GM23338 (cell line): ENCODE measurements at regions not wholly inside any gene's neighbourhood (a gene's known extent, or its start where the extent isn't known, plus 50 kb on each side); places are given as distances from the start of the nearest gene placed in this dataset.

Experiments
- ATAC-seq: fragments of 200-7000 bp; cut with Tn5 transposase; 3 replicates; pipeline ENCODE4 v1.9.1; 2020
- DNase-seq: peaks from one replicate; pipeline ENCODE4 v3.0.0-alpha.2; 2015; ENCODE audit warnings: low spot score
- H2AFZ ChIP-seq: fragments of 200-600 bp; sonication (generic); 2 replicates; pipeline ENCODE4 v1.8.0; 2016; ENCODE audit warnings: antibody characterized with exemption, mild to moderate bottlenecking, moderate library complexity
- H3F3A ChIP-seq: fragments of 200-600 bp; sonication (generic); replicated peaks from 2 replicates; pipeline ENCODE4 v1.8.0; 2017; ENCODE audit warnings: antibody characterized with exemption, mixed run types, low read depth
- H3K27ac ChIP-seq: fragments of 200-600 bp; sonication (generic); 2 replicates; pipeline ENCODE4 v1.6.1; 2016; ENCODE audit warnings: low read depth
- H3K27me3 ChIP-seq: fragments of 200-600 bp; sonication (generic); 2 replicates; pipeline ENCODE4 v1.8.0; 2016; ENCODE audit warnings: mild to moderate bottlenecking, mixed run types, moderate library complexity; ENCODE audit not compliant: insufficient read depth
- H3K36me3 ChIP-seq: fragments of 200-600 bp; sonication (generic); 2 replicates; pipeline ENCODE4 v1.8.0; 2016; ENCODE audit warnings: mild to moderate bottlenecking; ENCODE audit not compliant: insufficient read depth
- H3K4me1 ChIP-seq: fragments of 200-600 bp; sonication (generic); 2 replicates; pipeline ENCODE4 v1.8.0; 2016; ENCODE audit warnings: mild to moderate bottlenecking, moderate library complexity; ENCODE audit not compliant: insufficient read depth
- H3K4me2 ChIP-seq: fragments of 200-600 bp; sonication (generic); 2 replicates; pipeline ENCODE4 v1.7.1; 2017; ENCODE audit warnings: mixed run types
- H3K4me3 ChIP-seq: fragments of 200-600 bp; sonication (generic); 2 replicates; pipeline ENCODE4 v1.6.1; 2016; ENCODE audit warnings: mixed run types
- H3K79me2 ChIP-seq: fragments of 200-600 bp; sonication (generic); replicated peaks from 2 replicates; pipeline ENCODE4 v1.8.0; 2017; ENCODE audit warnings: mild to moderate bottlenecking; ENCODE audit not compliant: insufficient read depth
- H3K9me2 ChIP-seq: fragments of 200-600 bp; sonication (generic); 2 replicates; pipeline ENCODE4 v1.8.0; 2017; ENCODE audit not compliant: insufficient read depth
- H4K20me1 ChIP-seq: fragments of 200-600 bp; sonication (generic); replicated peaks from 2 replicates; pipeline ENCODE4 v1.8.0; 2017; ENCODE audit warnings: mild to moderate bottlenecking; ENCODE audit not compliant: insufficient read depth
- H3K27ac Mint-ChIP-seq: 2 replicates; pipeline ENCODE4 v1.8.0; 2020; ENCODE audit warnings: inconsistent platforms, mild to moderate bottlenecking, moderate library complexity, mixed read lengths
- H3K27me3 Mint-ChIP-seq: 3 replicates; pipeline ENCODE4 v1.8.0; 2022; ENCODE audit warnings: low read depth, mild to moderate bottlenecking, moderate library complexity, mixed read lengths, inconsistent platforms; ENCODE audit not compliant: insufficient read depth, poor library complexity
- H3K36me3 Mint-ChIP-seq: 3 replicates; pipeline ENCODE4 v1.8.0; 2021; ENCODE audit warnings: low read depth, mild to moderate bottlenecking, inconsistent platforms, moderate library complexity, mixed read lengths
- H3K4me1 Mint-ChIP-seq: 3 replicates; pipeline ENCODE4 v1.8.0; 2020; ENCODE audit warnings: mild to moderate bottlenecking, inconsistent platforms, mixed read lengths
- H3K4me3 Mint-ChIP-seq: 3 replicates; pipeline ENCODE4 v1.8.0; 2021; ENCODE audit warnings: moderate library complexity, mild to moderate bottlenecking, inconsistent platforms, mixed read lengths
- H3K9me3 Mint-ChIP-seq: 3 replicates; pipeline ENCODE4 v1.8.0; 2020; ENCODE audit warnings: moderate library complexity, mild to moderate bottlenecking, inconsistent platforms, mixed read lengths
- CREB1 ChIP-seq: fragments of 250-450 bp; sonication (Bioruptor Pico); IDR thresholded peaks from 2 replicates; pipeline ENCODE4 v1.5.0; 2020; ENCODE audit warnings: low read depth, mild to moderate bottlenecking, moderate library complexity
- EZH2 ChIP-seq: fragments of 200-600 bp; sonication (generic); IDR thresholded peaks from one replicate; pipeline ENCODE4 v1.8.0; 2017; ENCODE audit warnings: antibody characterized with exemption, mild to moderate bottlenecking, low read depth; ENCODE audit not compliant: unreplicated experiment
- EZH2phosphoT487 ChIP-seq: fragments of 200-600 bp; sonication (generic); IDR thresholded peaks from one replicate; pipeline ENCODE4 v1.8.1; 2018; ENCODE audit warnings: antibody characterized with exemption; ENCODE audit not compliant: unreplicated experiment
- JUNB ChIP-seq: IDR thresholded peaks from one replicate; pipeline ENCODE4 v1.6.1; 2016; ENCODE audit warnings: antibody characterized with exemption; ENCODE audit not compliant: unreplicated experiment
- NANOG ChIP-seq: IDR thresholded peaks from 2 replicates; pipeline ENCODE4 v1.6.1; 2016; ENCODE audit warnings: antibody characterized with exemption, borderline replicate concordance
- POLR2AphosphoS5 ChIP-seq: IDR thresholded peaks from 2 replicates; pipeline ENCODE4 v1.6.1; 2016; ENCODE audit warnings: antibody characterized with exemption, low read depth
- STAT1 ChIP-seq: IDR thresholded peaks from one replicate; pipeline ENCODE4 v1.6.1; 2016; ENCODE audit warnings: antibody characterized with exemption; ENCODE audit not compliant: unreplicated experiment
- ZNF114 ChIP-seq: fragments of 250-450 bp; sonication (Bioruptor Pico); IDR thresholded peaks from 2 replicates; pipeline ENCODE4 v1.5.0; 2020; ENCODE audit warnings: mild to moderate bottlenecking, moderate library complexity
- ZNF331 ChIP-seq: fragments of 250-450 bp; sonication (Bioruptor Pico); IDR thresholded peaks from 2 replicates; pipeline ENCODE4 v1.5.0; 2020; ENCODE audit warnings: low read depth, mild to moderate bottlenecking, moderate library complexity
- TF ChIP-seq, protein P1 (sequence below), 2 experiments: fragments of 200-600 bp in 1 of 2; sonication (generic) in 1 of 2; conservative IDR thresholded peaks; 2 replicates each; pipeline versions ENCODE4 v1.5.1 to v1.6.1; 2016 to 2017; ENCODE audit warnings: antibody characterized with exemption in 2 of 2, low read depth in 2 of 2, mild to moderate bottlenecking in 2 of 2, moderate library complexity in 1 of 2
- TF ChIP-seq, protein P2 (sequence below): IDR thresholded peaks from 2 replicates; pipeline ENCODE4 v1.6.1; 2016; ENCODE audit warnings: antibody characterized with exemption
- TF ChIP-seq, protein P3 (sequence below): fragments of 250-450 bp; sonication (Bioruptor Pico); IDR thresholded peaks from 2 replicates; pipeline ENCODE4 v1.5.0; 2020; ENCODE audit warnings: mild to moderate bottlenecking, moderate library complexity
- TF ChIP-seq, protein P4 (sequence below): IDR thresholded peaks from one replicate; pipeline ENCODE4 v1.6.1; 2018; ENCODE audit warnings: antibody characterized with exemption; ENCODE audit not compliant: unreplicated experiment

DNA sequence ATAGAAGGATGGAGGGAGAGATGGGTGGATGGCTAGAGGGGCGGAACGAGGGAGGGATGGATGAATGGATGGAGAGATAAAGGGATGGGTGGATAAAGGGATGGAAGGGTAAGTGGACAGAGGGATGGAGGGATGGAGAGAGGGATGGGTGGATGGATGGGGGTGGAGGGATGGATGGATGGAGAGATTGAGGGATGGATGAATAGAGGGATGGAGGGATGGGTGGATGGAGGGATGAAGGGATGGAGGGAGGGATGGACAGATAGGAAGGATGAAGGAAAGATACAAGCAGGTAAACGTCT is 313.3 kb downstream of the UACA start:
- H3F3A ChIP-seq, result no peaks in the 10 kb centered on the region
- H3K36me3 Mint-ChIP-seq, result no peaks in the 10 kb centered on the region
- H3K9me2 ChIP-seq, result peaks cover 4% of the 10 kb centered on the region; the same call in 1 of the 2 replicates
- H3K4me1 Mint-ChIP-seq, result peaks cover 23% of the 10 kb centered on the region
- no peaks in the 10 kb centered on the region for H3K27me3 ChIP-seq
- ATAC-seq (no peak), DNase-seq (no peak)
- H3K27me3 Mint-ChIP-seq, result peaks cover 20% of the 10 kb centered on the region
- TF ChIP-seq EZH2 (no peak), STAT1 (no peak), JUNB (no peak), ZNF331 (CRISPR knock-in tag) (no peak), ZNF114 (CRISPR knock-in tag) (no peak), NANOG (no peak), POLR2AphosphoS5 (no peak), EZH2phosphoT487 (no peak), CREB1 (CRISPR knock-in tag) (no peak)
- TF ChIP-seq, protein P1, sequence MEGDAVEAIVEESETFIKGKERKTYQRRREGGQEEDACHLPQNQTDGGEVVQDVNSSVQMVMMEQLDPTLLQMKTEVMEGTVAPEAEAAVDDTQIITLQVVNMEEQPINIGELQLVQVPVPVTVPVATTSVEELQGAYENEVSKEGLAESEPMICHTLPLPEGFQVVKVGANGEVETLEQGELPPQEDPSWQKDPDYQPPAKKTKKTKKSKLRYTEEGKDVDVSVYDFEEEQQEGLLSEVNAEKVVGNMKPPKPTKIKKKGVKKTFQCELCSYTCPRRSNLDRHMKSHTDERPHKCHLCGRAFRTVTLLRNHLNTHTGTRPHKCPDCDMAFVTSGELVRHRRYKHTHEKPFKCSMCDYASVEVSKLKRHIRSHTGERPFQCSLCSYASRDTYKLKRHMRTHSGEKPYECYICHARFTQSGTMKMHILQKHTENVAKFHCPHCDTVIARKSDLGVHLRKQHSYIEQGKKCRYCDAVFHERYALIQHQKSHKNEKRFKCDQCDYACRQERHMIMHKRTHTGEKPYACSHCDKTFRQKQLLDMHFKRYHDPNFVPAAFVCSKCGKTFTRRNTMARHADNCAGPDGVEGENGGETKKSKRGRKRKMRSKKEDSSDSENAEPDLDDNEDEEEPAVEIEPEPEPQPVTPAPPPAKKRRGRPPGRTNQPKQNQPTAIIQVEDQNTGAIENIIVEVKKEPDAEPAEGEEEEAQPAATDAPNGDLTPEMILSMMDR (conservative IDR thresholded peaks at IDR 0.05; ENCODE audit: low read depth in 2 of 2), result no peak
- TF ChIP-seq, protein P2, sequence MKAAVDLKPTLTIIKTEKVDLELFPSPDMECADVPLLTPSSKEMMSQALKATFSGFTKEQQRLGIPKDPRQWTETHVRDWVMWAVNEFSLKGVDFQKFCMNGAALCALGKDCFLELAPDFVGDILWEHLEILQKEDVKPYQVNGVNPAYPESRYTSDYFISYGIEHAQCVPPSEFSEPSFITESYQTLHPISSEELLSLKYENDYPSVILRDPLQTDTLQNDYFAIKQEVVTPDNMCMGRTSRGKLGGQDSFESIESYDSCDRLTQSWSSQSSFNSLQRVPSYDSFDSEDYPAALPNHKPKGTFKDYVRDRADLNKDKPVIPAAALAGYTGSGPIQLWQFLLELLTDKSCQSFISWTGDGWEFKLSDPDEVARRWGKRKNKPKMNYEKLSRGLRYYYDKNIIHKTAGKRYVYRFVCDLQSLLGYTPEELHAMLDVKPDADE, result no peak
- TF ChIP-seq, protein P3, sequence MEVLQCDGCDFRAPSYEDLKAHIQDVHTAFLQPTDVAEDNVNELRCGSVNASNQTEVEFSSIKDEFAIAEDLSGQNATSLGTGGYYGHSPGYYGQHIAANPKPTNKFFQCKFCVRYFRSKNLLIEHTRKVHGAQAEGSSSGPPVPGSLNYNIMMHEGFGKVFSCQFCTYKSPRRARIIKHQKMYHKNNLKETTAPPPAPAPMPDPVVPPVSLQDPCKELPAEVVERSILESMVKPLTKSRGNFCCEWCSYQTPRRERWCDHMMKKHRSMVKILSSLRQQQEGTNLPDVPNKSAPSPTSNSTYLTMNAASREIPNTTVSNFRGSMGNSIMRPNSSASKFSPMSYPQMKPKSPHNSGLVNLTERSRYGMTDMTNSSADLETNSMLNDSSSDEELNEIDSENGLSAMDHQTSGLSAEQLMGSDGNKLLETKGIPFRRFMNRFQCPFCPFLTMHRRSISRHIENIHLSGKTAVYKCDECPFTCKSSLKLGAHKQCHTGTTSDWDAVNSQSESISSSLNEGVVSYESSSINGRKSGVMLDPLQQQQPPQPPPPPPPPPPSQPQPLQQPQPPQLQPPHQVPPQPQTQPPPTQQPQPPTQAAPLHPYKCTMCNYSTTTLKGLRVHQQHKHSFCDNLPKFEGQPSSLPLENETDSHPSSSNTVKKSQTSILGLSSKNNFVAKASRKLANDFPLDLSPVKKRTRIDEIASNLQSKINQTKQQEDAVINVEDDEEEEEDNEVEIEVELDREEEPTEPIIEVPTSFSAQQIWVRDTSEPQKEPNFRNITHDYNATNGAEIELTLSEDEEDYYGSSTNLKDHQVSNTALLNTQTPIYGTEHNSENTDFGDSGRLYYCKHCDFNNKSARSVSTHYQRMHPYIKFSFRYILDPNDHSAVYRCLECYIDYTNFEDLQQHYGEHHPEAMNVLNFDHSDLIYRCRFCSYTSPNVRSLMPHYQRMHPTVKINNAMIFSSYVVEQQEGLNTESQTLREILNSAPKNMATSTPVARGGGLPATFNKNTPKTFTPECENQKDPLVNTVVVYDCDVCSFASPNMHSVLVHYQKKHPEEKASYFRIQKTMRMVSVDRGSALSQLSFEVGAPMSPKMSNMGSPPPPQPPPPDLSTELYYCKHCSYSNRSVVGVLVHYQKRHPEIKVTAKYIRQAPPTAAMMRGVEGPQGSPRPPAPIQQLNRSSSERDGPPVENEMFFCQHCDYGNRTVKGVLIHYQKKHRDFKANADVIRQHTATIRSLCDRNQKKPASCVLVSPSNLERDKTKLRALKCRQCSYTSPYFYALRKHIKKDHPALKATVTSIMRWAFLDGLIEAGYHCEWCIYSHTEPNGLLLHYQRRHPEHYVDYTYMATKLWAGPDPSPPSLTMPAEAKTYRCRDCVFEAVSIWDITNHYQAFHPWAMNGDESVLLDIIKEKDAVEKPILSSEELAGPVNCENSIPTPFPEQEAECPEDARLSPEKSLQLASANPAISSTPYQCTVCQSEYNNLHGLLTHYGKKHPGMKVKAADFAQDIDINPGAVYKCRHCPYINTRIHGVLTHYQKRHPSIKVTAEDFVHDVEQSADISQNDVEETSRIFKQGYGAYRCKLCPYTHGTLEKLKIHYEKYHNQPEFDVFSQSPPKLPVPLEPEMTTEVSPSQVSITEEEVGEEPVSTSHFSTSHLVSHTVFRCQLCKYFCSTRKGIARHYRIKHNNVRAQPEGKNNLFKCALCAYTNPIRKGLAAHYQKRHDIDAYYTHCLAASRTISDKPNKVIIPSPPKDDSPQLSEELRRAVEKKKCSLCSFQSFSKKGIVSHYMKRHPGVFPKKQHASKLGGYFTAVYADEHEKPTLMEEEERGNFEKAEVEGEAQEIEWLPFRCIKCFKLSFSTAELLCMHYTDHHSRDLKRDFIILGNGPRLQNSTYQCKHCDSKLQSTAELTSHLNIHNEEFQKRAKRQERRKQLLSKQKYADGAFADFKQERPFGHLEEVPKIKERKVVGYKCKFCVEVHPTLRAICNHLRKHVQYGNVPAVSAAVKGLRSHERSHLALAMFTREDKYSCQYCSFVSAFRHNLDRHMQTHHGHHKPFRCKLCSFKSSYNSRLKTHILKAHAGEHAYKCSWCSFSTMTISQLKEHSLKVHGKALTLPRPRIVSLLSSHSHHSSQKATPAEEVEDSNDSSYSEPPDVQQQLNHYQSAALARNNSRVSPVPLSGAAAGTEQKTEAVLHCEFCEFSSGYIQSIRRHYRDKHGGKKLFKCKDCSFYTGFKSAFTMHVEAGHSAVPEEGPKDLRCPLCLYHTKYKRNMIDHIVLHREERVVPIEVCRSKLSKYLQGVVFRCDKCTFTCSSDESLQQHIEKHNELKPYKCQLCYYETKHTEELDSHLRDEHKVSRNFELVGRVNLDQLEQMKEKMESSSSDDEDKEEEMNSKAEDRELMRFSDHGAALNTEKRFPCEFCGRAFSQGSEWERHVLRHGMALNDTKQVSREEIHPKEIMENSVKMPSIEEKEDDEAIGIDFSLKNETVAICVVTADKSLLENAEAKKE (CRISPR knock-in tag), result no peak
- TF ChIP-seq, protein P4, sequence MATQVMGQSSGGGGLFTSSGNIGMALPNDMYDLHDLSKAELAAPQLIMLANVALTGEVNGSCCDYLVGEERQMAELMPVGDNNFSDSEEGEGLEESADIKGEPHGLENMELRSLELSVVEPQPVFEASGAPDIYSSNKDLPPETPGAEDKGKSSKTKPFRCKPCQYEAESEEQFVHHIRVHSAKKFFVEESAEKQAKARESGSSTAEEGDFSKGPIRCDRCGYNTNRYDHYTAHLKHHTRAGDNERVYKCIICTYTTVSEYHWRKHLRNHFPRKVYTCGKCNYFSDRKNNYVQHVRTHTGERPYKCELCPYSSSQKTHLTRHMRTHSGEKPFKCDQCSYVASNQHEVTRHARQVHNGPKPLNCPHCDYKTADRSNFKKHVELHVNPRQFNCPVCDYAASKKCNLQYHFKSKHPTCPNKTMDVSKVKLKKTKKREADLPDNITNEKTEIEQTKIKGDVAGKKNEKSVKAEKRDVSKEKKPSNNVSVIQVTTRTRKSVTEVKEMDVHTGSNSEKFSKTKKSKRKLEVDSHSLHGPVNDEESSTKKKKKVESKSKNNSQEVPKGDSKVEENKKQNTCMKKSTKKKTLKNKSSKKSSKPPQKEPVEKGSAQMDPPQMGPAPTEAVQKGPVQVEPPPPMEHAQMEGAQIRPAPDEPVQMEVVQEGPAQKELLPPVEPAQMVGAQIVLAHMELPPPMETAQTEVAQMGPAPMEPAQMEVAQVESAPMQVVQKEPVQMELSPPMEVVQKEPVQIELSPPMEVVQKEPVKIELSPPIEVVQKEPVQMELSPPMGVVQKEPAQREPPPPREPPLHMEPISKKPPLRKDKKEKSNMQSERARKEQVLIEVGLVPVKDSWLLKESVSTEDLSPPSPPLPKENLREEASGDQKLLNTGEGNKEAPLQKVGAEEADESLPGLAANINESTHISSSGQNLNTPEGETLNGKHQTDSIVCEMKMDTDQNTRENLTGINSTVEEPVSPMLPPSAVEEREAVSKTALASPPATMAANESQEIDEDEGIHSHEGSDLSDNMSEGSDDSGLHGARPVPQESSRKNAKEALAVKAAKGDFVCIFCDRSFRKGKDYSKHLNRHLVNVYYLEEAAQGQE, result no peak
- H3K36me3 ChIP-seq, result no peaks in the 10 kb centered on the region
- no peak overlapping the region for H3K27ac ChIP-seq
- H3K4me2 ChIP-seq, result no peak overlapping the region
- H3K4me3 ChIP-seq, result no peak overlapping the region
- no peak overlapping the region for H2AFZ ChIP-seq
- no peak overlapping the region for H3K4me3 Mint-ChIP-seq
- peaks cover 21% of the 10 kb centered on the region for H3K4me1 ChIP-seq
- no peaks in the 10 kb centered on the region for H3K79me2 ChIP-seq
- H3K9me3 Mint-ChIP-seq, result no peaks in the 10 kb centered on the region
- H4K20me1 ChIP-seq, result no peaks in the 10 kb centered on the region
- H3K27ac Mint-ChIP-seq, result no peak overlapping the region
